GM18517 (cell line): ENCODE measurements at regions not wholly inside any gene's neighbourhood (a gene's known extent, or its start where the extent isn't known, plus 50 kb on each side); places are given as distances from the start of the nearest gene placed in this dataset.

Source experiments
- ATAC-seq: cut with Tn5 transposase; IDR thresholded peaks from one replicate; pipeline ENCODE4 v1.9.1; 2021; ENCODE audit warnings: mild to moderate bottlenecking, moderate library complexity; ENCODE audit not compliant: unreplicated experiment

DNA sequence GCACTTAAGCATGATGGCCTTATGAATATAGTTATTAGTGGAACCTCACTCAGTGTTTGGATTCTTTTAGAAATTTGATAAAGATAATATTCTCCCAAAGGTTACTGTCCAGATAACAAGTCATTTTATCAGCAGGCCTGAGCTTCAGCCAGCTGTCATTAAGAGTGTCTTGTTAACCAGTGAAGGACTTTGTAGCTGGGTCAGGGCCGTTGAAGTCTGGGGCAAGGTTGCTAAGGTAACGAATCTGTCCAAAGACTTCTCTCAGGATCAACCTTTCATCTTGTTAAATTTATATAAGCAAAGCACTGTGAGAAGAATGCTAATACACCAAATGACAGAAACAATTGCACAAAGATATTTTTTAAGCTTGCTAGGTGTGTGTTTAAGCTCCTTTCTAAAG lies 271.3 kb upstream of the TMPO start:
- ATAC-seq, result no peak

DNA sequence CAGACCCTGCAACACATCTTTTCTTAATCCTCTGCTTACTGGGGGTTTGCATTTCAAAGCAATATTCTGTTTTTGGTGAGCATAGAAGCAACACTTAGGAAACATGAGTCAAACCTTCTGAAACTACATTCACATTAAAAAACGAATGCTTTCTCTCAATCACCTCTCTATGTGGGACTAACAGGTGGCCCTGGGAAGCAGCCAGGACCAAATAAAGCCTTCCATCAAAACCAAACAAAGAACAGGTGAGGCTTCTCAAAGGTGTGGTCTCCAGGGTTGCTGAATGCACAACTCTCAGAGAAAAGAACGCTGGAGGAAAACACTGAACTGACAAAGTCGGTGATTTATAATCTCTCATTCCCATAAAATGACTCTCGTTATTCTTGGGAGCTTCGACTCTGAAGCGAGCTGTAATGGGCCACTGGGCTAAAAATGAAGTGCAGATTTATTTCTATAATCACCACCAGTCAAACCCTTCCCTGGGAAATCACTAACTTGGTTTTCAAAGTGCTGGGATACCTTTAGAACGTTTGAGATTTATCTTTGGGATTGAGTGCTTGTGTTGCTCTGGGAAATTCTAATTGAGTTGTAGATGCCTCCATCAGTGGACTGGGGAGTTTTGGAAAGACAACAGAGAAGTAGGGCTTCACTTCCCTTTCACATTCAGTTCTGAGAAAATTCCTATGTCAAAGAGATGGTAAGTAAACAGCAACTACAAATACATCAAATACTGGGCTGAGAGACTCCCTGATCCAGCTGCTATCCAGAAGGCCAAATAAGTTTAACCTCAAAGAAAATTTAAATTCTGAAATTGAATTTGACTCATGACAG lies 262.0 kb upstream of the TMPO start:
- no peak for ATAC-seq

DNA sequence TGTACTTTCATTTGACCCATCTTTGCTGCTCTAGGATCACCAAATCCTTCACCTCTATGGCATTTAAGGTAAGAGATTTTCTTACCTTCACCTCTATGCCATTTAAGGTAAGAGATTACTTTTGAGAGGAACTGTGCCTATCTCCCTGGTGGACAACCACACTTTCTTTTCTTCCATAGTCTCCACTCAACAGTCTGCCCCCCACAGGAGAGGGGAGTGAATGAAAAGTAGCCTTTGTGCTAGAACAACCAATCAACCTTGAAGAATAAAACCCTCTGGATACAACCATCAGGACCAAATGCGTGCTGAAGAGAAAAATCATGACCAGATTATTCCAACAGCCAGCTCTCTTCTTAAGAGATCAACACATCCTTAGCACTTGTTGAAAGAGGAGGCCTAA lies 258.6 kb upstream of the TMPO start:
- ATAC-seq, result no peak

DNA sequence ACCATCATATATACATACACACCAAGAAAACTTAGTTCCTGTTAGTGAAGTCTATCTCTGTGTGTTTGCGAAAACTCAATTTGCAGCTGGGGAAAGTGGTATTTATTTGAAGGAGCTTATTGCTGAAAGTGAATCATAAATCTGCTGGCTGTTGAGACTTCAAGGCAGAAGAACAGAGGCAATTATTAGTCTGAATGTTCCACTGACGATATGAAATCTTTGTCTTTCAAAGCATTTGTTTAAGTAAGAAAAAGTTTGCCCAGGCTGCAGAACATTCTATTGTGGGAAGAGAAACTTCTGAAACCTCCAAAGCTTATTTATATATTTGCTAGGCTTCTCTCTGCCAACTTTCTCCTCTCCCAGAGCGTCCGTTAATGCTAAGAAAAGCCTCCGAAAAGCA lies 255.7 kb upstream of the TMPO start:
- ATAC-seq, result no peak

DNA sequence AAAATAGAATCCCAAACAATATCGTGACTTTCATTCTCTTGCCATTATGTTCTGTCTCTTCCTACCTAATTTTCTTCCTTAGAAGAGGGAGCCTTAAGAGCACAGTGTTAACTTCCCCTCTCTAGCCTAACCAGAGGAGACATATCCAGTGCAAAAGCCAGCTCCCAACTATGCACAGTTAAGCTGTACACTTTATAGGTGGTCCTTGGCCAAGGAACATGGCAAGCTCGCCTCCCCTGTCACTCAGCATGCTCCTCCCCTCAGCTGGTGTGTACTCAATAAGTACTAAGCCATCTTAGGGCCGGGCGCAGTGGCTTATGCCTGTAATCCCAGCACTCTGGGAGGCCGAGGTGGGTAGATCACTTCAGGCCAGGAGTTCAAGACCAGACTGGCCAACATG lies 255.1 kb upstream of the TMPO start:
- no peak for ATAC-seq

DNA sequence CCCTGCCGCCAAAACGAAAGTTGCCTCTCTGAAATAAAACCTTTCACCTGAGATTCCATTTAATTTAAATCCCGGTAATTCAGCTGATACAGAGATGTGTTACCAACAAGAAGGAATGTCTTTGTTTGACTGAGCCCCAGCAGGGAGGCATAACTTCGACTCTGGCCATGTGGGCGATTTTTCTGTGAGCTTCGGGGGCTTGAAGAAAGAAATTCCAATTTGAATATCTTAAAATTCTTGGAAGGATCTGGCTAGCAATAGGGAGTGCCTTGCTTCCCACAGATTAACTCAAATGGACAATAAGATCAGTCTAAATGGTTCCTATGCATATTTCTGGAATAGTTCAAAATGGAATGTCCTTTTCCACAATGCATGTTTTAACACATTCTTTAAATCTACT lies 252.5 kb upstream of the TMPO start:
- ATAC-seq, result no peak

DNA sequence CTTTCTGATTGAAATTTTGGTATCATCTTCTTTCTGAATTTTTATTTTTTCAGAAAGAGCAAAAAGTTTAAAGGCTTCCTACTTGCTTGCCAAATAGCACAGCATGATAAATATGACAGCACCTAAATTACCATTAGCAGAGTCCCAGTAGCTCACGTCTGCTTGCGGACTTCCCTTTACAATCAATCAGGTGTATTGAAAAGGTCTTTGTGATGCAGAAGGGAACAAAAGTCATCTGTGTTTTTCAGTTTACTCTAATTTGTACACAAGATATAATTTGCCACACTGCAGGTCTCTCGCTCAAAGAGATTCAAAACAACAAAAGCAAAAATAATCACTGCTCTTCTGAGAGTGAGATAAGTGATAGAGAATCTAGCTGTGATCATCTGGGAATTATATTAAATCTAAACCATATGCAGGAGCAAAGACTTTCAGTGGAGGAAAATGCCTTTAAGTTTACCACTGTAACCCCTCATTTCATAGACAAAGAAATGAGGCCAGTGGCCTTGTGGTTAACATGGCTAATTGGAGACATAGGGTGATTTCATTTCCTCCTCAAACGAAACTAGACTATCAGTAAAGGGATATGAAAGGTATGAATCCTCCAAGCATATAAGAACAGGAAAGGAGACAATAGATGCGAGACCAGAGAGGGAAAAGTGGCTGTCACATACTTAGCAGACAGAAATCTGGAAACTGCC lies 240.8 kb upstream of the TMPO start:
- ATAC-seq, result peak; percentile 100

DNA sequence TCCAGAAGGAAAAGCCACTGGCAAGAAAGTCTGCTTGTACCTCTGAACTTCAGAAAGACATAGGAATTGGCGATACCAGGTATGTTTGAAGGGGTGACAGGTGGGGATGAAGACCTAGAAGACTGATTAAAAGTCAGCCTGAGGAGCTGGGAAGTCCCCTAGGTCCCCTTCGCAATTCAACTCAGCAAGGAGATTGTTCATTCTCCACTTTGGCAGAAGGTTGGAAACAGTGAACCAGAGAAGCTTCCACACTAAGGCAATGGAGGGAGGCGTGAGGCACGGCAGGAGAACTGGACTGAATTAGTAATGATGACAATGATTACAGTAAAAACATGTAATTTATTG lies 240.3 kb upstream of the TMPO start:
- peak; percentile 39 for ATAC-seq

DNA sequence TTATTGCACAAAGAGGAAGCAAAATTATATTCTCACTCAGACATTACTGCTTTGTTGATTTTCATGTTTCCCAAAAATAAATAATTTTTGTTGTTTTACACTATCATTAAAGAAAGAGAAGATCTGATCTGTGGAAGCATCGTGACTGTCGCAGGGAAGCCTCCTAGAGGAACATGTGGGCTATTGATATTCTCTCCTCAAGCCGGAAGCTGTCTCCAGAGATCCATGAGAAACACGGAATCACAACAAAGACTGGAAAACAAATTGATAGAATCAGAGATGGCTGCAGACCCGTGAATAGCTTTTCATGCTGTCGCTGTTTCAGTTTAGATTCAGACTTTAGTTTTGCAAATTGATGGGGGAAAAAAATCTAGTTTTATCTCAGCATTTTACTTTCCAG lies 235.2 kb upstream of the TMPO start:
- no peak for ATAC-seq

DNA sequence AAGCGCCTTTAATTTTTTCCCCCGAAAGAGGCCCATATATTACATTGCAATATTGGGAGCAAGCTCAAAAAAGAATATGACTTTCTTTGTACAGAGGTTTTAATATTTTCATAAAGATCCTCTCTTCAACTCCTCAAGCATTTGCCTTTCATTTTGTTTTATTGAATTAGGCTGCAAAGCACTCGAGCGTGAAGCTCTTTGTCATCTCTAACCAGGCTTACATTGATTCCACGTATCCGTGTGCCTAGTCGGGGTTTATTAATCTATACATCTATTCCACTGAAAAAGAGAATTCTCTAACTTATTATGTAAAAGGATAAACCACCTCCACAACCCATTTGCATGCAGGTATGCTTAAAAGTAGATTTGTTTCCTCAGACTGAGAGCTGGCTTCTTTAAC lies 234.8 kb upstream of the TMPO start:
- ATAC-seq, result no peak

DNA sequence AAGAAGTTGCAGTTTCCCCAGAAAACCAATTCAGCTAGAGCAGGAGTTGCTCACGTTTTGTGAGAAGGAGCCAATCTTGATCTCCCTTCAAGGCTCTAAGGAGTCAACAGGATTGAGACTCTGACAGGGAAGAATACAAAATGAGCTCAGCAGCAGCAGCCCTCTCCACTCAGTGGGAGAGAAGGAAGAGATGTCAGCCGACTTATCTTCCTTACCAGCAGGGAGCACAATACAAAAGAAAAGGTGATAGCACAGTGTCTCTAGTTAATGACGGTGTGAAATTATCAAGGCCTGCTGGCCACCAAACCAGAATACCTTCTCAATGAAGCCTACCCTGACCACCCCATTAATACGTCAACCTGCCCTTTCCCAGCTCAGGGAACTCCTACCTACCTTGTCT lies 223.6 kb upstream of the TMPO start:
- ATAC-seq, result no peak

DNA sequence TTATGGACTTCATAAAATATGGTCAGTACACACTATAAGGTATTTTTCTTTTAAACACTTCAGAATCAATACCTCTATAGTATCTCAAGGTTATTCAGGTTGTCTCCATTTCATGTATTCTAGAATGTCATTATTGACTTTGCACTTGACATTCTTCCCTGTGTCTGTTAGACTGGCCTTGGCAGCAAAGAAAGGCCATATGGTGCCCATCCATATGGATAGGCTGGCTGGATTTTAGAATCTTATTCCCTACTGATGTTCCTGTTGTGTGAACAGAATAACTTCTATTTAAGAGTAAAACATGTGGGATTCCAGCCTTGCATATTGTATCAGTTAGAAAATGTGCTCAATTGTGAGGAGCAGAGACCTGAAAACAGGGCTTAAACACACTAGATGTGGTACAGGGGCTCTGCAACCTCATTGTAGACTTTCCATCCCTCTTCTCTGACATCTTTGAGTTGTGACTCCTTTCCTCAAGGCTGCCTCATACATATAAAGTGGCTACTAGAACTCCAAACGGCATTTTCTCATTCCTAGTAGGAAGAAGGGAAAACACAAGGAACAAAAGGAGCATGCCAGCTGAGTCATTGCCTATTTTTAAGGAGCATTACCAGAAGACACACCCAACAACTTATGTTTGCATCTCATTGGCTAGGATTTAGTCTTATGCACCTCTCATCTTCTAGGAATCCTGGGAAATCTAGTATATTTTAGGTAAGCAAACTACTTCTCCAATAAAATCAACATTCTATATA lies 221.2 kb upstream of the TMPO start:
- ATAC-seq, result no peak

DNA sequence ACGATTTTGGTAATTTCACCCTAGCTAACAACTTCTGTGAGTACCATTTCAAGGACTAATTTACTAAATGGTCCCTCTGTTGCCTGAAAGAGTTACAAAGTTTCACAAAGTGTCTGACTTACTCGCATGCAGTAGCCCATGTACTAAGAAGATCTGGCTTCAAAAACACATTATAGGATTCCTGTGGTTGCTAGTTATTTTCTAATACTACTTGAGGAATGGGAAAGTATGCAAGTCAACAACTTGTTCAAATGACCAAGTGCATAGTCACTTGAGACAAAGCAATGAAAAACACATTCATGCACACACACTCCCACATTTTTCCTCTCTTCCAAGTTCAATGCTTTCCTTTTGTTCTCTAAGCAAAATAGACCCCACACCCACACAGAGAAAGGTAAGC lies 219.7 kb upstream of the TMPO start:
- ATAC-seq, result no peak

DNA sequence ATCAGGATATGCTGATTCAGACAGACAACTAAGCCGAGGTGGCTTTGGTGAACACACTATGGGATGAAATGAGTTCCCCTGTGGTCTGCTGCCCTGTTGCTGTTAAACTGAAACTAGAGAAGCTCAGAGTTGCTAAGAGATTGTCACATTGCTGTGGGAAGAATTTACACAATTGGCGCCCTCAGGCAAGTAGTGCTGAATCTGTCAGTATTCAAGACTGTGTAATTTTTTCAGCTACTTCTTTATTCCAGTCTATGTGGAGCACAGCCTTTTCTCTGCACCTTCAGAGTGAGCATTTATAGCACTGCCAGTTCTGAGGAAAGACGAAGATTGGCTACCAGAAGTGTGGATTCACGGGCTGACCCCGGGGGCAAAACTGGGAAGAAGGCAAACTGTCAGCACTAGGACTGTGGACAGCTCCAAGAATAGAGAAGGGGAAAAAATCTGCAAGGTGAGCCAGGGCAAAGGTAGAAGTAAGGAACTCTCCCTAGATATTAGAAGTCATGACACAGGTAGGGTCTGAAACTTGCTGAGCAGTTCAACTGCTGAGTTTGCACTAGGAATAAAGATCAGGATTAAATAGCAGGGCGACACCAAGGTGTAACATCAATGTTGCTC lies 218.8 kb upstream of the TMPO start:
- ATAC-seq, result no peak

DNA sequence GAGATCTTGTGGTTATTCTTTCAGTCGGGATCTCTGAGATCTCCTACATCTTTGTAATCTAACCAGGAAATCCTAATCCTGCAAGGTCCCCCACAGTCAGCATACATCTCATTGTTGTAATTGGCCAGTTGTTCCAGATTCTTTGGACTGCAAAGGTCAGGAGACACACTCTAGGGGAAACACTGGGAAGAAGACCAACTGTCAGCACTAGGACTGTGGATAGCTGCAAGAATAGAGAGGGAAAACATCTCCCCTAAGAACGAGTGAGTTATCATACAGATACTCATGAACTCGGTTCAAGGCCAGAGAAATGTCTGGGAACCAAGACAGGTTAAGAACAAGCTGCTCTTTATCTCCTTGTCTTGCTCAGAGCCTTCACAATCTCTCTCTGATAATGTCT lies 217.9 kb upstream of the TMPO start:
- no peak for ATAC-seq

DNA sequence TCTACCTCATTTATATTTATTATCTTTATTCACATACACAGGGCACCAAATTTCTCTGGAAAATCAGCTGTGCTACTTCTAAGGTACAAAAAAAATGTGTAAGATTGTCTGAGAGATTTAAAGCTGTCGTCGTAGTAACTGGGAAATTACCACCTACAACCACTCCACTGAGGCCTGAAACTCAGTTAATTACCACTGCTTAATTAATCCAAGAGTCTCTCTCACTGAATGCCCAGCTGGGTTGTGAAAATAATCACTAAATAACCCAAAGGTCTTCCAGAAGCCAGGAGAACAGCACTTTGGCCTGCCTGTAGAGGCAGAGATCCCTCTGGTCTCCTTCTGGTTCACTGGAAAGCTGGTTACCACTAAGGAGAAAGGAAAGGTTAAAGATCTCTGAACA lies 207.2 kb upstream of the TMPO start:
- no peak for ATAC-seq

DNA sequence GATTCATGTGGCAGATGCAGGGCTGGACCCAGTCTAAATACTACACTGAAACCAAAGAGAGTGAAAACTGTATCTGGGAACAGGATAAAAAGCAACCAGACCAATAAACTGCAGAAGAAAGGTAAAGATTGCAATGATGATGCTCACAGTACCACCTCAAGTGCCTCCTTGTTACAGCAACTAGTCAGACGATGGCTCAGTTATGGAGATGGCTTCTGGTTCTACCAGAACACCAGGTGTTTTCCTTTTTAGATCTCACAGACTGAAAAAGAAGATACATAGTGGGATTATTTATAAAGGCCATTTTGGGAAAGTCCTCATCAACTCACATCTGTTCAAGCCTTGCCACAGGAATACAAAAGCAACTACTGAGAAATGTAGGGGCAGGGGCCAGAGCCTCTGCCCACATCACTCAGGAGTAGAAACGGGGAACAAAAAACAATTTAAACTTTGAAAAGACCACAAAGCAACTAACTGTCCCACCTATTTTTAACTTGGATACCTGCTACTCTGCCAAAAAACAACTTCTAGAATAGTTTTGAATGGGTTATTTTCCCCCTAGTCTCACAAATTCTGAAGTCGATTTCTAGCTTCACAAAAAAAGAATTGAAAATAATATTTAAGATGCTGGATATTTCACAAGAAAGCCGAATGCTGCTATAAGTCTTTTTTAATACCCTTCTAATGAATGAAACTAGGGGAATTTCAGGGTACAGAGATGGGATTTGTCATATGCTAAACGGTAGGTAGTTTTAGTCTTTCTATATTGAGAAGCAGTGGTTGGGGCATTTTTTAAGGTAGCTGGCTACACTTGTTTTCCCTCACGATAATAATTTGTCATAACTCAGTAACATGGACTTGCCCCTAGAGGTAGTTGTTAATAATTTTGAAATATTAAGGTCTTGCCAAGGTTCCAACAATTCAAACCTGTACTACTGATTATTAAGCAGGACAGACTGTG lies 197.2 kb upstream of the TMPO start:
- no peak for ATAC-seq

DNA sequence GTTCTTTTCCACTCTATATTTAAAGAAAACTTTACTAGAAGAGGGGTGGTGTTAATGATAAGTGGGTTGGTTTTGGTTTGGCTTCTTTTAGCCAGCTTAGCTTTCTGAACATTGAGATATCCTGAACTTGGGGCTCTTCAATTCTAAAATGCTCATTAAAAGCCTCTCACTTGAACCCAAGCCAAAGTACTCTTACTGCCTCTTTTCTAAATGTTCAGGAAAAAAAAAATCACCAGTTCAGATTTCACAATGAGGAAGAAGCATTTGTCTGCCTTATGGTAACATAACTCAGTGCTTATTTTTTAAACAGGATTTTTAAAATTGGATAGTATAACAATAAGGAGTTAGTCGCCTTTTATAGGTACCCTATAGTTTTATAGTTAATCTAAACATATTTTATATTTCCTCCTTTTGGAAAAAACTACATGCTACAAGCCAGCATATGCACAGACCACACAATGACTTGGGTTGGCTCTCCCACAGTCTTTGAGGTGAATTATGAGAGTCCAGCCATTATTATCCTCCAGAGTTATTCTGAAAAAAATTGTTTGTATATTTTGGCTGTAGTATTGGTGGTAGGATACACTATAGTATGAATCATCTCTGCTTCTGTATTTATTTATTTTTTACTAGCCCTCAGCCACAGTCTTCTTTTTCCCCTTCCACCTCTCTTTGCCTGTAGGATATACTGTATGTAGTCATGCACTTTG lies 195.5 kb upstream of the TMPO start:
- ATAC-seq, result no peak

DNA sequence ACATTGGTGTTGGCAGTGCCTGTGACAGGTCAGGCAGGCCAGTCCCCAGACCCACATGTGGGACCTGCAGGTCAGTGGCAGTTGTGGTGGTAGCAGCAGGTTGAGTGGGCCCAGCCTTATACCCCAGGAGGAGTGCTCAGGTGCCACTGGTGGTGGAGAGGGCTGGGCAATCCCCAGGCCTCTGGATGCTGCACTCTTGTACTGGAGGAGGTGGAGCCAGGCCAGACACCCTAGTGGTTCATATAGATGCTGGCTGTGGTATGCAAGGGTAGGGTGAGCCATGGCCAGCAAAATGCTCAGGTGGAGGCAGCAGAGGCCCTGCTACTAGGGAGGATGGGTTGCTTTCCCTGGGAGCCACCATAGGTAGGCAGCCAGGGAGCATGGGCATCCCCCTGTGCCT lies 190.4 kb upstream of the TMPO start:
- no peak for ATAC-seq

DNA sequence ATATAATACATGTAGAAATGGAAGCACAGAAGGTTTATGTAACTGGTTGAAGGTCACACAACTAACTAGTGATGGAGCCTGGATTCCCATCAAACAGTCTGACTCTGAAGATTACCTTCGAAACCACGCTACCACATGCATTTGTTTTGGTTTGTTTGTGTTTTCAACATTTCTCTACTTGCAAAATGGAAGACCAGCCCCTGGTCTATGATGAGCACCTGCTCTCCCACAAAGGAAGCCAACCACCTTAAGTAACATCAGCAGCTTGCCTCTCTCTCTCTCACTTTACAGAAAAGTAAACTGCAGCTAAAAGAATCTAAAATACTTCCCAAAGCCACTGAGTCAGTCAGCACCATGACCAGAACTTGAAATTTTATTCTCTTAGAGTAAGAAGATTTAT lies 186.9 kb upstream of the TMPO start:
- ATAC-seq, result no peak
